ENCODE measurements at regions not wholly inside any gene's neighbourhood (a gene's known extent, or its start where the extent isn't known, plus 50 kb on each side); places are given as distances from the start of the nearest gene placed in this dataset.

- H3K27me3 ChIP-seq (ENCODE audit: control insufficient read depth in 1 of 2, insufficient read depth in 2 of 2, low read length in 2 of 2), result no peaks in the 10 kb centered on the region
- H3K4me1 ChIP-seq (ENCODE audit: control insufficient read depth in 2 of 2, insufficient read depth in 2 of 2, low read length in 1 of 2), result peaks cover 0 to 6% of the 10 kb centered on the region in 2 donors
- no peak overlapping the region for H3K27ac ChIP-seq (ENCODE audit: low read depth in 2 of 2, low read length in 1 of 2)
- no peak overlapping the region for H3K4me3 ChIP-seq (ENCODE audit: low read depth in 1 of 2, low read length in 2 of 2)
- no peaks in the 10 kb centered on the region for H3K9me3 ChIP-seq (ENCODE audit: control insufficient read depth in 2 of 2, insufficient read depth in 1 of 2, low read depth in 1 of 2, low read length in 1 of 2)
- H3K36me3 ChIP-seq (ENCODE audit: control insufficient read depth in 2 of 2, insufficient read depth in 2 of 2, low read length in 1 of 2), result no peaks in the 10 kb centered on the region
- 71 to 76% methylated on average over 4 of the region's 4 CpGs for WGBS, 2 donors
These were observed 269.4 kb downstream of the CTTN start for GRCh38 chr11:70667767-70668166.

GRCh38 chr11:70668204-70669202, 270.2 kb downstream of the CTTN start:
- Histone ChIP-seq H3K4me1 (ENCODE audit: control insufficient read depth in 2 of 2, insufficient read depth in 2 of 2, low read length in 1 of 2) (peaks cover 0 to 6% of the 10 kb centered on the region in 2 donors), H3K9me3 (ENCODE audit: control insufficient read depth in 2 of 2, insufficient read depth in 1 of 2, low read depth in 1 of 2, low read length in 1 of 2) (no peaks in the 10 kb centered on the region), H3K36me3 (ENCODE audit: control insufficient read depth in 2 of 2, insufficient read depth in 2 of 2, low read length in 1 of 2) (no peaks in the 10 kb centered on the region), H3K27me3 (ENCODE audit: control insufficient read depth in 1 of 2, insufficient read depth in 2 of 2, low read length in 2 of 2) (no peaks in the 10 kb centered on the region), H3K27ac (ENCODE audit: low read depth in 2 of 2, low read length in 1 of 2) (no peak overlapping the region), H3K4me3 (ENCODE audit: low read depth in 1 of 2, low read length in 2 of 2) (no peak overlapping the region)
- WGBS, 2 donors, result 81 to 83% methylated on average over 23 of the region's 23 CpGs

- Histone ChIP-seq H3K27me3 (ENCODE audit: control insufficient read depth in 1 of 2, insufficient read depth in 2 of 2, low read length in 2 of 2) (no peaks in the 10 kb centered on the region), H3K4me3 (ENCODE audit: low read depth in 1 of 2, low read length in 2 of 2) (no peak overlapping the region), H3K36me3 (ENCODE audit: control insufficient read depth in 2 of 2, insufficient read depth in 2 of 2, low read length in 1 of 2) (no peaks in the 10 kb centered on the region), H3K9me3 (ENCODE audit: control insufficient read depth in 2 of 2, insufficient read depth in 1 of 2, low read depth in 1 of 2, low read length in 1 of 2) (no peaks in the 10 kb centered on the region), H3K4me1 (ENCODE audit: control insufficient read depth in 2 of 2, insufficient read depth in 2 of 2, low read length in 1 of 2) (peaks cover 0 to 6% of the 10 kb centered on the region in 2 donors), H3K27ac (ENCODE audit: low read depth in 2 of 2, low read length in 1 of 2) (no peak overlapping the region)
- 89 to 90% methylated on average over 13 of the region's 13 CpGs for WGBS, 2 donors
These were observed 271.0 kb downstream of the CTTN start for GRCh38 chr11:70669281-70669680.

GRCh38 chr11:70669871-70670675, 271.7 kb downstream of the CTTN start:
- H3K4me3 ChIP-seq (ENCODE audit: low read depth in 1 of 2, low read length in 2 of 2), result no peak overlapping the region
- H3K27ac ChIP-seq (ENCODE audit: low read depth in 2 of 2, low read length in 1 of 2), result no peak overlapping the region
- H3K36me3 ChIP-seq (ENCODE audit: control insufficient read depth in 2 of 2, insufficient read depth in 2 of 2, low read length in 1 of 2), result no peaks in the 10 kb centered on the region
- no peaks in the 10 kb centered on the region for H3K27me3 ChIP-seq (ENCODE audit: control insufficient read depth in 1 of 2, insufficient read depth in 2 of 2, low read length in 2 of 2)
- WGBS, 2 donors, result 67 to 81% methylated on average over 25 of the region's 25 CpGs
- H3K9me3 ChIP-seq (ENCODE audit: control insufficient read depth in 2 of 2, insufficient read depth in 1 of 2, low read depth in 1 of 2, low read length in 1 of 2), result no peaks in the 10 kb centered on the region
- H3K4me1 ChIP-seq (ENCODE audit: control insufficient read depth in 2 of 2, insufficient read depth in 2 of 2, low read length in 1 of 2), result peaks cover 0 to 6% of the 10 kb centered on the region in 2 donors

GRCh38 chr11:70670676-70671034, 272.3 kb downstream of the CTTN start:
- Histone ChIP-seq H3K9me3 (ENCODE audit: control insufficient read depth in 2 of 2, insufficient read depth in 1 of 2, low read depth in 1 of 2, low read length in 1 of 2) (no peaks in the 10 kb centered on the region), H3K4me3 (ENCODE audit: low read depth in 1 of 2, low read length in 2 of 2) (no peak overlapping the region), H3K27me3 (ENCODE audit: control insufficient read depth in 1 of 2, insufficient read depth in 2 of 2, low read length in 2 of 2) (no peaks in the 10 kb centered on the region), H3K36me3 (ENCODE audit: control insufficient read depth in 2 of 2, insufficient read depth in 2 of 2, low read length in 1 of 2) (no peaks in the 10 kb centered on the region), H3K4me1 (ENCODE audit: control insufficient read depth in 2 of 2, insufficient read depth in 2 of 2, low read length in 1 of 2) (peaks cover 0 to 6% of the 10 kb centered on the region in 2 donors), H3K27ac (ENCODE audit: low read depth in 2 of 2, low read length in 1 of 2) (no peak overlapping the region)
- WGBS, 2 donors, result 76 to 80% methylated on average over 15 of the region's 15 CpGs

- 29 to 42% methylated on average over 19 of the region's 19 CpGs for WGBS, 2 donors
- Histone ChIP-seq H3K4me1 (ENCODE audit: control insufficient read depth in 2 of 2, insufficient read depth in 2 of 2, low read length in 1 of 2) (peaks cover 0 to 6% of the 10 kb centered on the region in 2 donors), H3K27ac (ENCODE audit: low read depth in 2 of 2, low read length in 1 of 2) (no peak overlapping the region)
These were observed 272.8 kb downstream of the CTTN start for GRCh38 chr11:70671083-70671482.

GRCh38 chr11:70671611-70672010, 273.3 kb downstream of the CTTN start:
- Histone ChIP-seq H3K9me3 (ENCODE audit: control insufficient read depth in 2 of 2, insufficient read depth in 1 of 2, low read depth in 1 of 2, low read length in 1 of 2) (no peaks in the 10 kb centered on the region), H3K4me3 (ENCODE audit: low read depth in 1 of 2, low read length in 2 of 2) (no peak overlapping the region), H3K36me3 (ENCODE audit: control insufficient read depth in 2 of 2, insufficient read depth in 2 of 2, low read length in 1 of 2) (no peaks in the 10 kb centered on the region), H3K27me3 (ENCODE audit: control insufficient read depth in 1 of 2, insufficient read depth in 2 of 2, low read length in 2 of 2) (no peaks in the 10 kb centered on the region), H3K27ac (ENCODE audit: low read depth in 2 of 2, low read length in 1 of 2) (no peak overlapping the region), H3K4me1 (ENCODE audit: control insufficient read depth in 2 of 2, insufficient read depth in 2 of 2, low read length in 1 of 2) (peaks cover 0 to 6% of the 10 kb centered on the region in 2 donors)
- 62 to 69% methylated on average over 5 of the region's 5 CpGs for WGBS, 2 donors

More at GRCh38 chr11:70671083-70671482, 272.8 kb downstream of the CTTN start:
- Histone ChIP-seq H3K9me3 (ENCODE audit: control insufficient read depth in 2 of 2, insufficient read depth in 1 of 2, low read depth in 1 of 2, low read length in 1 of 2) (no peaks in the 10 kb centered on the region), H3K4me3 (ENCODE audit: low read depth in 1 of 2, low read length in 2 of 2) (no peak overlapping the region), H3K27me3 (ENCODE audit: control insufficient read depth in 1 of 2, insufficient read depth in 2 of 2, low read length in 2 of 2) (no peaks in the 10 kb centered on the region), H3K36me3 (ENCODE audit: control insufficient read depth in 2 of 2, insufficient read depth in 2 of 2, low read length in 1 of 2) (no peaks in the 10 kb centered on the region)

GRCh38 chr11:70672991-70673653, 274.8 kb downstream of the CTTN start:
- no peaks in the 10 kb centered on the region for H3K9me3 ChIP-seq (ENCODE audit: control insufficient read depth in 2 of 2, insufficient read depth in 1 of 2, low read depth in 1 of 2, low read length in 1 of 2)
- 91% methylated on average over 8 of the region's 8 CpGs for WGBS, 2 donors
- H3K4me3 ChIP-seq (ENCODE audit: low read depth in 1 of 2, low read length in 2 of 2), result no peak overlapping the region
- no peaks in the 10 kb centered on the region for H3K36me3 ChIP-seq (ENCODE audit: control insufficient read depth in 2 of 2, insufficient read depth in 2 of 2, low read length in 1 of 2)
- H3K27ac ChIP-seq (ENCODE audit: low read depth in 2 of 2, low read length in 1 of 2), result no peak overlapping the region
- no peaks in the 10 kb centered on the region for H3K27me3 ChIP-seq (ENCODE audit: control insufficient read depth in 1 of 2, insufficient read depth in 2 of 2, low read length in 2 of 2)
- peaks cover 0 to 6% of the 10 kb centered on the region in 2 donors for H3K4me1 ChIP-seq (ENCODE audit: control insufficient read depth in 2 of 2, insufficient read depth in 2 of 2, low read length in 1 of 2)

- no peaks in the 10 kb centered on the region for H3K36me3 ChIP-seq (ENCODE audit: control insufficient read depth in 2 of 2, insufficient read depth in 2 of 2, low read length in 1 of 2)
- peaks cover 0 to 6% of the 10 kb centered on the region in 2 donors for H3K4me1 ChIP-seq (ENCODE audit: control insufficient read depth in 2 of 2, insufficient read depth in 2 of 2, low read length in 1 of 2)
- no peaks in the 10 kb centered on the region for H3K27me3 ChIP-seq (ENCODE audit: control insufficient read depth in 1 of 2, insufficient read depth in 2 of 2, low read length in 2 of 2)
- H3K9me3 ChIP-seq (ENCODE audit: control insufficient read depth in 2 of 2, insufficient read depth in 1 of 2, low read depth in 1 of 2, low read length in 1 of 2), result no peaks in the 10 kb centered on the region
- H3K4me3 ChIP-seq (ENCODE audit: low read depth in 1 of 2, low read length in 2 of 2), result no peak overlapping the region
- no peak overlapping the region for H3K27ac ChIP-seq (ENCODE audit: low read depth in 2 of 2, low read length in 1 of 2)
- 86 to 88% methylated on average over 3 of the region's 3 CpGs for WGBS, 2 donors
These were observed 276.3 kb downstream of the CTTN start for GRCh38 chr11:70674605-70675004.

Data from esophagus (tissue), 2 donors.